ENCODE measurements at regions not wholly inside any gene's neighbourhood (a gene's known extent, or its start where the extent isn't known, plus 50 kb on each side); places are given as distances from the start of the nearest gene placed in this dataset.

DNA sequence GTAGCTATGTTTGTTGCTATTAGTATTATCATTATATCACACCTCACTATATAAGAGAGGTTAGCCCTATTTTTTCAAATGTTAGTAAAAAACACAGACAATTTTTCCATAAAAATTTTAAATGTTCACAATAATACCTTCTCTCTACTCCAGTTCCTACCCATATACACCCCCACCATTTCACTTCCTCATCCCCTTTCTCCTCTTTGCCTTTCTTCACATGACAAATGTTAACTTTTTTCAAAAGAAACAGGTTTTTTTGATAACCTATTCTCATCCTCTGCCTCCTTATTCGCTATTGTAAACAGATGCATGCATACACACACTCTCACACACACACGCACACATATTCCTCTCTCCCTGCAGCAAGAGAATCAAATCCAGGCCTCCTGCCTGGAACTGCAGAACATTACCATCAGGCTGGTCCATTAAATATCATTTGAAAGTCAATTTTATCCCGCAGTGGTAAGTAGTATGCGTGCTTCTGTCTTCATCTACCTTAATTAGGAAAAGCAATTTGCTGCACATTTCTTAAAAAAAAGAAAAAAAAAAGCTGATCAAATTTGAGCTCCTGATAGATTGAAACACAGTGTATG is 55.5 kb downstream of the MID1IP1 start:
- no peak for DNase-seq (ENCODE audit: low spot score)

DNA sequence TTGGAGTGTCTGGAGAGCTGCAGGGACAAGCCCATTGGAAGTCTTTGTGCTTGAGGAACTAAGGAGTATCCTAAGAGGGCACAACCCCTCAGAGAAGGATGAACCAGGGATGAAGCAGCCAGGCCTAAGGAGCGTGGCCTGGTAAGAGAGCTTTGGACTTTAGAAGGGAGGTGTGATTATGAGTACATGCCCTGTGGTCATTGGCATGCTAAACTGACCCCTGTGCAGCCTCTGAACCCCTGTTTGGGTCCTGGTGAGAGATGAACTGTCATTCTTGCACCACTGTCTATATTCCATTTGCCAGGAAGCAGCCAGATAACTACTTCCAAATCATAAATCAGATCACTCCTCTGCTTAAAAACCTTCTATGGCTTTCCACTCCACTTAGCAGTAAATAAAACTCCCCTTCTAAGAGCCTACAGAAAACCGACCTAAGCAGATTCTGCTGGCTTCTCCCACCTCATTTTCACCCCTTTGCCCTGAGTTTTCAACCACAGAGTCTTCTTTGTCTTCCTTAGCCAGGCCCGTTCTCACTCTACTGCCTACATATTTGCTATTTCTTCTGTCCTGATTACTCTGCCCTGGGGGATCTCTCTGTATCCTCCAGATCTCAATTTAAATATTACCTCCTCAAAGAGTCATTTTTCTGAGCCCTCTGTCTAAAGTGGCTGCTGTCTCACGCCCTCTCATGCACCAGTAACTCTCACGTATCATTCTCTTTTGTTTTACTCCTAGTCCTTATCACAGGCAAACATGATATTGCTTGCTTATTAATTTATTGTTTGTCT is 56.7 kb downstream of the MID1IP1 start:
- no peak for DNase-seq (ENCODE audit: low spot score)

DNA sequence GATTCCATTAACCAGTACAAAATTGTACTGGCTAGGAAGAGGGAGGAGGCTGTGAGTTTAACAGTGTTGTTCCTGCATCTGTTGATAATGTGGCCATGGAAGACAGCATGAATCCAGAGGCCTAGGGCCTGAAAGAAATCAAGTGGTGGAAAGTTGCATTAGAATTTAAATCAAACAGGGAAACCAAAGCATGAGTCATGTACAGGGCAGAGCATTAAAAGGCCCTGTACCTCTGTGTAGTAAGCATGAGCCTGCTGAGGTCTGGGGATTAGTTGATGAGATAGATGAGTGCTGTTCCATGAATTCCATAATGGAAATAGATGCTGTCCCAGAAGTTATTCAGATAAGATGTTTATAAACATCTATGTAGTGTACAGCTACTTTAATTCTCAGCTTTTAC is 58.3 kb downstream of the MID1IP1 start:
- peak; percentile 1 for DNase-seq (ENCODE audit: low spot score)

DNA sequence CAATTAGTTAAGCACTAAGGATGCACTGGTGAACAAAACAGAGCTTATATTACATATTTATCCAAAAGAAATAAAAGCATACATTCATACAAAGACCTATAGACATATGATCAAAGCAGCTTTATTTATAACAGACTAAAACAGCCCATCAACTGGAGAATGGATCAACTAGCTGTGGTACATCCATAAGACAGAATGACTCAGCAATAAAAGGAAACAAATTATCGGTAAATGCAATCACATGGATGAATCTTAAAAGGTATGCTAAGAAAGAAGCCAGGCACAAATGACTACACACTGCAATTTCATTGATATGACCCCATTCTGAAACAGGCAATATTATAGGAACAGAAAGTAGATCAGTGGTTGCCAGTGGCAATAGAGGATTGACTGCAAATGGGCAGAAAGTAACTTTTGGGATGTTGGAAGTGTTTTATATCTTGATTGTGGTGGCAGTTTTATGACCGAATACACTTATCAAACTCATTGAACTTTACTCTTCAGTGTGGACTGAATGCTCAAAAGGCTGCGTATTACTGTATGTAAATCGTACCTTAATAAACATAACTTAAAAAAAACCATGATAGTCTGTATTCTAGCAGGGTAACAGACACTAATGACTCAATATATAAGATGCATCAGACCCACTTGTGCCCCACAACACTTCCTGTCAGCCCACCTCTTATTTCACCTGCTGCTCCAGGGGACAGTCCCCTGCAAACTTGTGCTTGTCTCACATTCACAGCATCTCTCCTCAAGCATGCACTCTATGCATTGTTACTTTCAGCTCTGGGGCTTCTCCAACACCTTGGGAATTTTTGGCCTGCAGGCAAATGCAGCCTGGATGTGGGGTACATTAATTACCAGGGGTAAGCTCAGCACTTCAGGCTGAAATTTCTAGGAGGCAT is 59.1 kb downstream of the MID1IP1 start:
- DNase-seq (ENCODE audit: low spot score): no peak

DNA sequence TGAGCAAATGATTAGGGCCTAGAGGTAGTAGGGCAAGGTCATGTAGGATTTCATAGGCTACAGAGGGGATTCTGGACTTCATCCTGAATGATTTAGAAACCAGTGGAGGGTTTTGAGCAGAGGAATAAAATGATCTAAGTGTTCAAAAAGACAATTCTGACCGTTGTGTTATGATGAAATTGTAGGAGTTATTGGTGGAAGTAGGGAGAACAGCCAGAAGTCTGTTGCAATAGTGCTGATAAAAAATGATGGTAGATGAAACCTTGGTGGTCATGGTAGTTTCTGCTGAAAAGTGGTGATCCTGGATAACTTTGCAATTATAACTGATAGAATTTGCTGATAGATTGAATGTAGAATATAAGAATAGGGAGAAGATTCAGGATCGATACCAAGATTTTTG is 60.2 kb downstream of the MID1IP1 start:
- no peak for DNase-seq (ENCODE audit: low spot score)

DNA sequence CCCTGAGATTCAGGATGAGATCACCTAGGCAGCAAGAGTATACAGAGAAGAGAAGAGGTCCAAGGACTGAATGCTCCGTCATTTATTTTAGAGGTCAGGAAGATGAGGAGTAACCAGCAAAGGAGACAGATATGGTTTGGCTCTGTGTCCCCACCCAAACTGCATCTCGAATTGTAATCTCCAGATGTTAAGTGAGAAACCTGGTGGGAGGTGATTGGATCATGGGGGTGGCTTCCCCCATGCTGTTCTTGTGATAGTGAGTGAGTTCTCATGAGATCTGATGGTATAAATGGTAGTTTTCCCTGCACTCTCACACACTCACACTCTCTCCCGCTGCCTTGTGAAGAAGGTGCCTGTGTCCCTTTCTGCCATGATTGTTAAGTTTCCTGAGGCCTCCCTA is 60.8 kb downstream of the MID1IP1 start:
- no peak for DNase-seq (ENCODE audit: low spot score)

DNA sequence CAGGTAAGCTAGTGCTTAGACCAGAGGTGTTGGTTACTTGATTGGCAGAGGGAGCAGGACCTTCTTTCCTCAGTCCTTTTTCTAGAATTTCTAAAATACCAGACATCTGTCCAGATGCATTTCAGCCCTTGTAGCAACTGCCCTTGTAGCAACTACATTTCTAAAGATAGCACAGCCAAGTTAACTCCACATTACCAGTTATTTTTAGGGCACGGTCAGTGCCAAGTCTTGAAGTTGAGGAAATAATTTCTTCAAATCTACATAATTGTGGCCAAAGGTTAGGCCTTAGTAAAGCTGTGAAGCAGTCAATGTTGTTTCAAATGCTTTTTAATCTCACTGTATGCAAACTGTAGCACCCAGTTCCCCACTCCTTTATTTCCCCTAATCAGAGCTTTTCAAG is 62.9 kb downstream of the MID1IP1 start:
- DNase-seq (ENCODE audit: low spot score): no peak

DNA sequence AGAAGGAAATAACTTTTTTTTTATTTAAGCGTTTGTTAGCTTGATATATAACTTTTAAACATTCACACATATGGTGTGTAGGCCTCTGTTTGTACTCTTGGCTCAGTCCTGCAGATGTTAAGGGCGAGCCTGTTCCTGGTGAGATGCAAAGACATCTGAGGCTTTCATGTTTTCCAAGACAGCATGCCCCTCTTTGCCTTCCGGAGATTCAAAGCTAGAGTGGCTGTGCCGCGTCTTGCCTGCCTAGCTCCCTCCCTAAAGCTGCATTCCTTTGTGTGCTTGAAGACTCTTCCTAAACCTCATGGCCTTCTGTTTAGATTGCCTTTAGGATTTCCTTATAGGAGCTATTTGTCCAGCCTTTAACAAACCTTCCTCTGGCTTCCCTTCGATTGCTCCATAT is 67.1 kb downstream of the MID1IP1 start:
- DNase-seq (ENCODE audit: low spot score): no peak

DNA sequence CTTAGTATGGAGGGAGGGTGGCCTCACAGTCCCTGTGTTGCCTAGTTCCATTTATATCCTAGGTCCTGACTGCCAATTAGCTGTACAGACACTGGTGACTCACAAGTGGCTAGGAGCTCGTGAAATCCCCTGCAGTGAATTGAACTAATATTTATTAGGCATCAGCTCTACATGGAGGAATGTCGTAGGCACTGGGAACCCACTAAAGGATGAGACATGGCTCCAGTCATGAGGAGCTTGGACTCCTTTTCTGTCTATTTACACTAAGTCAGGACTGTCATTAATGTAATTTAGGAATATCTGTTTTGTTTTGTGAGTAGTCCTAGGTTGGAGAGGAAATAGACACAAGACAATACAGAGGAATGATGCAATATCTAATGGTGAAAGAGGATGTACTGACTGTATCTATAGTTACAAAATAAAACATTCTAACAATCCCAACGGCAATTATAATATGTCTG is 67.7 kb downstream of the MID1IP1 start:
- DNase-seq (ENCODE audit: low spot score): peak; percentile 11

DNA sequence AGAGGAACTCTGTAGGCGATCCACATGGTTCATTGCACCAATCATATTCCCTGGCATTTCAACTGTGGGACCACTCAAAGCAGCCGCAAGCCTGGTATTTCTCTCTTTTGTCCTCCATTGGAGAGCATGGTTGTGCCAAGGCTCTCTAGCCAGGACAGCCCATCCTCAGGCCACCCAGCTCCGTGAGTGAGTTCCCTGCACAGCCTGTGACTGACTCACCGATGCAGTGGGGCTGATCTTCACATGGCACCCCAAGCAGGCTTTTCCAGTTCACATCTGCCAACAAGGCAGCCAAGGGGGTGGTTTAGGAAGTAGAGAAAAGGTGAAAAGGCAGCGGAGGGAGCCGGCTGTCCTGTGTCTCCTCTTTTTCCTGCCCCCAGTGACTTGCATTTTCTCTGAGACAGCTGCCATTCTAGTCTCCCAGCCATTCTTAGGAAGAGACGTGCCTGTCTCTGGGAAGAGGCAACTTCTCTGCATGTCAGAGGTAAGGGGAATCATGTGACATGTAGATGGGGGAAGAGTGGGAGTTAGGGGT is 69.2 kb downstream of the MID1IP1 start:
- no peak for DNase-seq (ENCODE audit: low spot score)

DNA sequence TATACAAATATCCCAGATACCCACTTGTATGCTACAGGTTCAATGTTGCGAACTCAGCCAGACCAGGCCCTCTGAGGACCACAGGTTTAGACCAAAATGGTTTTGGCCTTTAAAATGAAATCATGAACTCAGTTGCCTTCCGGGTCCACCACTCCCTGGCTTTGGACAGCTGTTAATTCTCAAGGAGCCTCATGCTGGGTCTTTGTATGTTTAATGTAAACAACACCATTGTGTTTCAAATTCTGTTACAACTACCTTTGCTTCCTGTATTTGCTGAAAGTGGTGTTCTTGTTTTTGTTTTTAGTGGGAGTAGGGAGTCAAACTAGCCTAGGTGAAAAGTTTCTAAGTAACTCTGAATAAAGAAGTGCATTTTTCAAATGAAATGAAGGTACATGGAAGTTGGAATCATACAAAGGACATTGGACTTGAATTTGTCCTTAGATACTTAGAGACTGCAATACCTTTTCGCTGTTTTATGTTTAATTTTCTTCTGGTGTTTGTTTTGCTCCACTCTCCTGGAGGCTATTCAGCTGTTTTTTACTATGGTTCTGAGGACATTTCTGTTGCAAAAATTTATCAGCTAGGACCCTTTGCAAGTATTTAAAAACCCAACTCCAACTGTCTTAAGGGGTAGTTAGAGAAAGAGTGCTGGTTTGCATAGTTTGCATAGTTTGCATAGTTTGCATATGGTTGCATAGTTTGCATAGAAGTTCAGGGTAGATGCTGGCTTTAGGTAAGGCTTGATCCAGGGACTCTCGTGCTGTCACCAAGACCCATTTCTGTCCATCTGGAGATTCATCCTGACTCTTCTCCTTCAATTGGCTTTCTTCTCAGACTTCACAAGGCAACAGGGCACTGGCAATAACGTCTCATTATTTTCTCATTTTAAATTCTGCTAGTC is 70.1 kb downstream of the MID1IP1 start:
- no peak for DNase-seq (ENCODE audit: low spot score)

DNA sequence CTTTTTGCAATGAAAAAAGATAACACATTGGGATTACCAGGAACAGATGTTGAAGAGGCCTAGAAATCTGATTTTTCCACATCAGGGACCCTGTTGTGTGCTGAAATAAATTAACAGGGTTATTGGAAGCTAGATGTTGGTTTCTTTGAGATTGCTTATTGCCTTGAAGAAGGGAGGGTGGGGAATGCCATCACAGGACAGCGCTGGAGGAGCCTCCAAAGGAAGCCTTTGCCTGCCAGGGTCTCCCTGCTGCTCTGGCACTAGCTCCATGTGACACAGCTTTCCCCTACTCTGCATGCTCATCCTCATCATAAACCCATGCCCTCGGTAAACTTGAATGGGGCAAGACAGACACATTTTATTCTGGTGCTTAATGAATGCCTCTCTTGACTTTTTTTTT is 76.1 kb downstream of the MID1IP1 start:
- DNase-seq (ENCODE audit: low spot score): no peak

DNA sequence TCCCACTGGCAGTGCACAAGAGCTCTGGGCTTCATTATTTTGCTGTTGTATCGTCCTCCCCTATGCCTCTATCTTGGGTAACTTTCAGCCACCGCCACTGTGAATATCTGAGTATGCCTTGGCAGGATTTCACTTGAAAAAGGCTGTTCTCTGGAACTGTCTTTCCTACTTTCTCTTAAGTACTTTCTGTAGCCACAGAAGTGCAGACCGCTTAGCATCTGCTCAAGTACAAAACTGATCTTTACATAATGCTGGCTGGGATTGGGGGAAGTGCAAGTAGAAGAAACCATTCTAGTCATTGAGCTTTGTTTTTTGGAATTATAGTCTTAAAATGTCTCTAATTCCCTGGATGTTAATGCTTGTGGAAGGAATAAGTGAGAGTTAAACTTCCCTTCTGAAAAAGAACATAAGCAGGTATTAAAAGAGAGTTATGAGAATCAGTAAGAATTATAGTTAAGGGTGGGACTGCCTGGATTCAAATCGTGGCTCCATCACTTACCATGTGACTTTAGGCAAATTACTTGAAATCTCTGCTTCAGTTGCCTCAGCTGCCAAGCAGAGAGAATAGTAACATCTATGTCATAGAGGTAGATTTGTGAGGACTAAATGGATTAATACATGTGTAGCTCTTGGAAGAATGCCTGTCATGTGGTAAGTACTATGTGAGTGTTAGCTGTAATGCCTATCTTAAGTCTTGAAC is 77.5 kb downstream of the MID1IP1 start:
- DNase-seq (ENCODE audit: low spot score): no peak

DNA sequence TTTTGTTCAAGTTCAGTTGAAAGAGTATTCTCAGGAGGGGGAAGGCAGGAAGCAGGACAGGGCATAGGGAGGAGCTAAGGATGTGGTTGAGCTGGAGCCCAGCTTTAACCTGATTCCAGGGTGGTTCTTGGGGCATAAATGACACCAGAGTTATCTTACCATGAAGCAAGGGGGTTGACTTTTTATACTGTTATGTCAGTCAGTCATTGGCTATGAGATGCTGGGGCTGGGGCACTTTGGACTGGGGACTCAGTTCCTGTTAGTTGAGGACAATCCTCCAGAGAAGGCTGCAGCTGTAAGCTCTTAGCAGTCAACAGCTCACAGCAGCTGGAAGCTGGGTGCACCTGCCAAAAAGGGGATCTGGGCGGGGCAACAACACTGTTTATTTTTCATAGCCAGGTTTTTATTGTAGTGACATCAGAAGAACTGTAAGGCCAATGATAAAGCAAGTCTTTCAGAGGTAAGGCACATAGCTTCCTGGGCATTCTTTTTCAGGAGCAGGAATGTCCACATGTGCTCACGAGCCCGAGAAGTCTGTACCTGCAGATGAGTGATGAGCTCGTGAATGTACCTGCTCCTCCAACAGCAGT is 78.5 kb downstream of the MID1IP1 start:
- no peak for DNase-seq (ENCODE audit: low spot score)

DNA sequence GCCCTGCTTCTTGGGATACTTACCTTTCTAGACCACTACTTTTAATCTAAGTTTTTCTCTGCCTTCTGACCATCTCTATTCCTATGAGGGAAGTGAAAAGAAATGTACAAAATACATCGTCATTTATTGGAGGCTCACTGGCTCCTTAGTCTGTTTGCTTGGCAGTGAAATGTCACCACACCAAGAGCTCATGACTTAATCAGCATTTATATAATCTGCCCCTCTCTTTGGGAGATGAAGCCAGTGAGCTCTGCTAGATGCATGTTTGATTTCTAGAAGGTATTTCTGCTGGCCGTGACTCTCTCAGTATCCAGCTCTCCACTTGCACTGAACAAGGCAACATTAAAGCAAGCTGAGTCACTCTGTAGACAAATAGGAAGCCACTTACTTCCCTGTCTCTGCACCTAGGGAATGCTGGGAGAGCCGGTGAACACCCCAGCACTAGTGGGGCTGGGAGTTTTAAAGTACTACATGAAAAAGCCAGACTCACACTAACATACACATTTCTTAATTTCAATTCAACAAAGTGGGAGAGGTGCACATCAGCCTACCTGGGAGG is 79.1 kb downstream of the MID1IP1 start:
- peak; percentile 18 for DNase-seq (ENCODE audit: low spot score)

DNA sequence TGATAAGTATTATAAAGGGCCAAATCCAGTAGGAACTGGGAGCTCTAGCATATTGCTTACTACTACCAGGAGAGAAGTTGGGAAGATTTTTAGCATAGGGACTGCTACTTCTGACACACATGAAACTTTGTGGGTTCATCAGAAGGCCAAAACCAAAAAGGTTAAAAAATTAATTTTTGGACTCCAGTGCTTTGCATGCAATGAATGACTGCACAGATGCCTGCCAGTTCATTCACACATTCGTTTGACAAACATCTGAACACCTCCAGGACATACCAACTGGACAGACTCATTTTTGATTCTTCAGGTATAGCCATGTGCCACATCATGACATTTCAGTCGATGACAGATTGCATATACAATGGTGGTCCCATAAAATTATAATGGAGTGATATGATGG is 79.8 kb downstream of the MID1IP1 start:
- DNase-seq (ENCODE audit: low spot score): no peak

DNA sequence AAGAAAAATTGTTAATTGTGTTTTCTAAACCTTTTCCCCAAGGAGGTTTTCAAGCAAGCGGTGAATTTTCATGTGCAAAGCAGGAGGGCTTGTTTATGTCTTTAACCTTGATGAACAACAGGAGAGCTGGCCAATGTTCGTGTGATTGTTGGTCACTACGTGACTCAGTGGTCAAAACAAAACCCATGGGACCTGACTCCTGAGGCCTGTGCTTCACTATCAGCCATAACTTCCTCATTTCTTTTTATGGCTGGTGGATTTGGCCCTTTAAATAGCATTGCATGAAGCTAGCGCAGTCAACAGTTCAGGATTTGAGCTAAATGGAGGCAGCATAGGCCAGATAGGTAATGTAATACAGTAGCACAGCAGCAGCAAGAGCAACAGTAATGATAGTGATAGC is 80.5 kb downstream of the MID1IP1 start:
- no peak for DNase-seq (ENCODE audit: low spot score)

DNA sequence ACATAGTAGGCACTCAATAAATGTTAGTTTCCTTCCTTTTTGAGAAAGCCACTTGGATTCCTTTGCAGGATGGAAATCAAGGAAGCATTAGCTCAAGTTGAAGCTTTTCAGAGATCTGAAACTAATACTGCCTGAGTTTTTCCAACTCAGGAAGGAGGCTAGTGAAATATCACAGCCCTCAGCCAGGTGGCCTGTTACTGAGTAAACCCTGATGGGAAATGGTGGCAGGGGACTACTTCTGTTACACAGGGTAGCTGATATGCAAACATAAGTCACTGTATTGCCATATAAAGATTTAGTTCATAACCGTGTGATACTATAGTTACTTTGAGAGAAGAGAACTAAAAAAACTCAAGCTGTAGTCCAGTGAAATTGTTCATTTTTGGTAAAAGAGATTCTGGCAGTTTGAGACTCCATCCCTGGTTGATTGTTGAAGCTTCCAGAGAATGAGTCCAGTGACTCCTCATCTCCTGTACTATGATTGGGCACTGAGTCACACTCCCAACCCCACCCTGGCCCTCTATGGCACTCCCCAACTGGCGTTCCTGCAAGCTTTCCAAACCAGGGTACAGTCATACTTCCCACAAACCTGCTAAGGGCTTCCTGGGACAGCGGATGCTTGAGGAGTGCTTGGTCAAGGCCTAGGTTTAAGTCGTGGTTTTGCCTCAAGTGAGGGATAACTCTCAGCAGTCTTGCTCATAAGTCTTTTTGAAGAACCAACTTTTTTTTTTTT is 81.8 kb downstream of the MID1IP1 start:
- peak; percentile 81 for DNase-seq (ENCODE audit: low spot score)

DNA sequence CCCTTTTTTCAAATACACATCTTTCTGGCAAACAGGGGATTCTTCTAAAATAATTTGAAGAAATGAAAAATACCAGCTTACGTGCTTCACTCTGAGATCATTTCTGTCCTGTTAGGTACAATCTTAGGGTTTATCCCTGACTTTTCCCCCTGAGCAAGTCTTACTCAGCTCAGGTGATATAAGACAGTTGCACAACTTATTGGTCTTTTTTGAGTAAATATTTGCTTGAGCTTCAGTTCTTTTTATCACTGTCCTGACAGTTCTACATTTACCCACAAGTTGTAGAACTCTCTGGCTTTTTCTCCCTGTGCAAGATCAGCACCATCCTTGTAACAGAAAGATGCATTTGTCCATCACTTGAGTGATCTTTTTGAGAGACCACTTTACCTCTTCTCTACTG is 84.9 kb downstream of the MID1IP1 start:
- no peak for DNase-seq (ENCODE audit: low spot score)
